ENCODE measurements at regions not wholly inside any gene's neighbourhood (a gene's known extent, or its start where the extent isn't known, plus 50 kb on each side); places are given as distances from the start of the nearest gene placed in this dataset.
A peak's percentile ranks its signal among the peaks of the same experiment; 100 is the strongest.

DNA sequence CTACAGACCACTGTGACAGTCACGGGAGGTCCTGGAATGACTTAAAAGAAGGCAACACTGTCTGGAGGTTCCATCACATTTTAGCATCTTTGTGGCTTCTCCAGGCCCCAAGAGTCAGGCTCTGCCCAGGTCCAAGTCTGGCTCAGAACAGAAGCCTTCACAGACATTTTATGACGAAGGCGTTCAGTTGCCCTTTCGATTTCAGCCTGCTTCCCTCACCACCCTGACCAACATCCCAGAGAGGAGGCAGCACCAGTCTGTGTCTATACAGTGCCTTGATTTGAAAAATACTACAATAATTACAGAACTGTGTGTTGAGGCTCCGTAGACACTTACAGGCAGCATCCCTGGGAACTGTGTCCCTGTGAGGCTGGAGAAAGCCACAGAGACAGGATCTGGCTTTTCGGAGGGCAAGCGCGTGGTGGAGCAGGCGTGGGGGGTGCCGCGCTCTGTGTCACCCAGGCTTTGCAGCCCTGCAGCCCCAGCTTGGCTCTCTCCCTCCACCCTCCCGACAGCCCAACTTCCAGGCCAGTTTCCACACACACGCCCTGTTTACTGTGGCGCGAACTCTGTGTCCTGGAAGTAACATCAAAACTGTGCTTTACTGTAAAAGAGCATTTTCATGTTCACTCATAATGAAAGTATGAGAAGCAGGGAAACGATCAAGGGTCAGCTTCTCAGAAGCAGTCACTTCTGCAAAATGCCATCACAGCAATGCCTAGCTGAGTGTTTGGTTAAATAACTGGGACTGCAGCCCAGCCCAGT, 153.5 kb upstream of the ALKAL2 start:
- Histone ChIP-seq H4K20me1 (ENCODE audit: control insufficient read depth, extremely low read depth, insufficient read depth, low read length) (no peaks in the 10 kb centered on the region), H2AFZ (ENCODE audit: low read length) (no peak overlapping the region), H3K9ac (ENCODE audit: insufficient read depth, low read length) (no peak overlapping the region), H3K4me1 (ENCODE audit: control insufficient read depth, extremely low read depth, insufficient read depth, low read length) (no peaks in the 10 kb centered on the region), H3K36me3 (ENCODE audit: control insufficient read depth, insufficient read depth, low read length) (no peaks in the 10 kb centered on the region), H3K4me2 (ENCODE audit: extremely low read depth, insufficient read depth, low read length) (no peak overlapping the region), H3K27me3 (ENCODE audit: control insufficient read depth, insufficient read depth, low read length) (no peaks in the 10 kb centered on the region), H3K27ac (ENCODE audit: insufficient read depth, low read length) (no peak overlapping the region), H3K9me3 (ENCODE audit: control insufficient read depth, insufficient read depth, low read depth, low read length) (no peaks in the 10 kb centered on the region), H3K79me2 (ENCODE audit: control insufficient read depth, insufficient read depth, low read length) (no peaks in the 10 kb centered on the region), H3K4me3 (replicated peaks in 1 of 4; ENCODE audit: control extremely low read depth in 1 of 4, insufficient read depth in 1 of 4, low read depth in 3 of 4, low read length in 4 of 4) (no peak overlapping the region)
- DNase-seq (ENCODE audit: low read depth in 2 of 2) = no peak
- TF ChIP-seq EZH2 (IDR thresholded peaks at IDR 0.05; ENCODE audit: low read length, missing control alignments) = no peak
- no peak for TF ChIP-seq CTCF (conservative IDR thresholded peaks at IDR 0.05 in 1 of 2, IDR thresholded peaks at IDR 0.05 in 1 of 2; ENCODE audit: low read depth in 1 of 2, low read length in 2 of 2)

- H3K27ac ChIP-seq (ENCODE audit: insufficient read depth, low read length) = no peak overlapping the region
- H3K9ac ChIP-seq (ENCODE audit: insufficient read depth, low read length) = no peak overlapping the region
- H3K9me3 ChIP-seq (ENCODE audit: control insufficient read depth, insufficient read depth, low read depth, low read length) = no peaks in the 10 kb centered on the region
- H4K20me1 ChIP-seq (ENCODE audit: control insufficient read depth, extremely low read depth, insufficient read depth, low read length) = no peaks in the 10 kb centered on the region
- no peak overlapping the region for H3K4me2 ChIP-seq (ENCODE audit: extremely low read depth, insufficient read depth, low read length)
- no peak for DNase-seq (ENCODE audit: low read depth in 2 of 2)
- H3K79me2 ChIP-seq (ENCODE audit: control insufficient read depth, insufficient read depth, low read length) = no peaks in the 10 kb centered on the region
- H3K36me3 ChIP-seq (ENCODE audit: control insufficient read depth, insufficient read depth, low read length) = no peaks in the 10 kb centered on the region
- no peaks in the 10 kb centered on the region for H3K4me1 ChIP-seq (ENCODE audit: control insufficient read depth, extremely low read depth, insufficient read depth, low read length)
- no peaks in the 10 kb centered on the region for H3K27me3 ChIP-seq (ENCODE audit: control insufficient read depth, insufficient read depth, low read length)
- H2AFZ ChIP-seq (ENCODE audit: low read length) = no peak overlapping the region
- TF ChIP-seq EZH2 (IDR thresholded peaks at IDR 0.05; ENCODE audit: low read length, missing control alignments) (no peak), CTCF (conservative IDR thresholded peaks at IDR 0.05 in 1 of 2, IDR thresholded peaks at IDR 0.05 in 1 of 2; ENCODE audit: low read depth in 1 of 2, low read length in 2 of 2) (no peak)
- H3K4me3 ChIP-seq (replicated peaks in 1 of 4; ENCODE audit: control extremely low read depth in 1 of 4, insufficient read depth in 1 of 4, low read depth in 3 of 4, low read length in 4 of 4) = no peak overlapping the region
Measured at GRCh38 chr2:440403-440740, 152.5 kb upstream of the ALKAL2 start.

- Histone ChIP-seq H3K9ac (ENCODE audit: insufficient read depth, low read length) (no peak overlapping the region), H3K79me2 (ENCODE audit: control insufficient read depth, insufficient read depth, low read length) (no peaks in the 10 kb centered on the region), H3K9me3 (ENCODE audit: control insufficient read depth, insufficient read depth, low read depth, low read length) (no peaks in the 10 kb centered on the region), H3K27me3 (ENCODE audit: control insufficient read depth, insufficient read depth, low read length) (no peaks in the 10 kb centered on the region), H3K4me2 (ENCODE audit: extremely low read depth, insufficient read depth, low read length) (no peak overlapping the region), H3K4me1 (ENCODE audit: control insufficient read depth, extremely low read depth, insufficient read depth, low read length) (no peaks in the 10 kb centered on the region), H3K4me3 (replicated peaks in 1 of 4; ENCODE audit: control extremely low read depth in 1 of 4, insufficient read depth in 1 of 4, low read depth in 3 of 4, low read length in 4 of 4) (no peak overlapping the region), H4K20me1 (ENCODE audit: control insufficient read depth, extremely low read depth, insufficient read depth, low read length) (no peaks in the 10 kb centered on the region), H2AFZ (ENCODE audit: low read length) (no peak overlapping the region), H3K36me3 (ENCODE audit: control insufficient read depth, insufficient read depth, low read length) (no peaks in the 10 kb centered on the region), H3K27ac (ENCODE audit: insufficient read depth, low read length) (no peak overlapping the region)
- TF ChIP-seq CTCF (conservative IDR thresholded peaks at IDR 0.05 in 1 of 2, IDR thresholded peaks at IDR 0.05 in 1 of 2; ENCODE audit: low read depth in 1 of 2, low read length in 2 of 2) (no peak), EZH2 (IDR thresholded peaks at IDR 0.05; ENCODE audit: low read length, missing control alignments) (no peak)
- DNase-seq (ENCODE audit: low read depth in 2 of 2) = peak in 1 of 2 donors; percentile 5
Measured at GRCh38 chr2:439556-440402, 151.9 kb upstream of the ALKAL2 start.
